Ovary (tissue), 3 donors: ENCODE measurements at regions not wholly inside any gene's neighbourhood (a gene's known extent, or its start where the extent isn't known, plus 50 kb on each side); places are given as distances from the start of the nearest gene placed in this dataset.

Experiments
- CTCF ChIP-seq, 3 donors: fragments of 450-650 bp in 2 of 3; fragments of 200-600 bp in 1 of 3; IDR thresholded peaks; one replicate each; pipeline versions ENCODE4 v1.5.1 to v1.8.0; 2016 to 2022; ENCODE audit warnings: antibody characterized with exemption in 3 of 3, mild to moderate bottlenecking in 1 of 3
- POLR2A ChIP-seq: fragments of 450-650 bp; IDR thresholded peaks from one replicate; pipeline ENCODE4 v1.6.1; 2017; ENCODE audit warnings: antibody characterized with exemption, mild to moderate bottlenecking, moderate library complexity
- donor health status: DM: no; HTN: no; CAD: no.

- TF ChIP-seq CTCF (IDR thresholded peaks at IDR 0.05), result no peak
- TF ChIP-seq POLR2A, result no peak
These were observed 491.8 kb downstream of the PCNX1 start for GRCh38 chr14:71399057-71399487.
